ENCODE measurements at regions not wholly inside any gene's neighbourhood (a gene's known extent, or its start where the extent isn't known, plus 50 kb on each side); places are given as distances from the start of the nearest gene placed in this dataset.

- TF ChIP-seq TAF1 (IDR thresholded peaks at IDR 0.05; ENCODE audit: borderline replicate concordance, insufficient read depth, low read length) (no peak), FOXP2 (optimal IDR thresholded peaks at IDR 0.05; ENCODE audit: borderline replicate concordance, extremely low read depth, extremely low read length, insufficient read depth) (no peak), SIN3A (IDR thresholded peaks at IDR 0.05; ENCODE audit: borderline replicate concordance, insufficient read depth, low read length) (no peak), POLR2AphosphoS5 (IDR thresholded peaks at IDR 0.05; ENCODE audit: low read depth, low read length) (no peak)
- TF ChIP-seq, protein P1, sequence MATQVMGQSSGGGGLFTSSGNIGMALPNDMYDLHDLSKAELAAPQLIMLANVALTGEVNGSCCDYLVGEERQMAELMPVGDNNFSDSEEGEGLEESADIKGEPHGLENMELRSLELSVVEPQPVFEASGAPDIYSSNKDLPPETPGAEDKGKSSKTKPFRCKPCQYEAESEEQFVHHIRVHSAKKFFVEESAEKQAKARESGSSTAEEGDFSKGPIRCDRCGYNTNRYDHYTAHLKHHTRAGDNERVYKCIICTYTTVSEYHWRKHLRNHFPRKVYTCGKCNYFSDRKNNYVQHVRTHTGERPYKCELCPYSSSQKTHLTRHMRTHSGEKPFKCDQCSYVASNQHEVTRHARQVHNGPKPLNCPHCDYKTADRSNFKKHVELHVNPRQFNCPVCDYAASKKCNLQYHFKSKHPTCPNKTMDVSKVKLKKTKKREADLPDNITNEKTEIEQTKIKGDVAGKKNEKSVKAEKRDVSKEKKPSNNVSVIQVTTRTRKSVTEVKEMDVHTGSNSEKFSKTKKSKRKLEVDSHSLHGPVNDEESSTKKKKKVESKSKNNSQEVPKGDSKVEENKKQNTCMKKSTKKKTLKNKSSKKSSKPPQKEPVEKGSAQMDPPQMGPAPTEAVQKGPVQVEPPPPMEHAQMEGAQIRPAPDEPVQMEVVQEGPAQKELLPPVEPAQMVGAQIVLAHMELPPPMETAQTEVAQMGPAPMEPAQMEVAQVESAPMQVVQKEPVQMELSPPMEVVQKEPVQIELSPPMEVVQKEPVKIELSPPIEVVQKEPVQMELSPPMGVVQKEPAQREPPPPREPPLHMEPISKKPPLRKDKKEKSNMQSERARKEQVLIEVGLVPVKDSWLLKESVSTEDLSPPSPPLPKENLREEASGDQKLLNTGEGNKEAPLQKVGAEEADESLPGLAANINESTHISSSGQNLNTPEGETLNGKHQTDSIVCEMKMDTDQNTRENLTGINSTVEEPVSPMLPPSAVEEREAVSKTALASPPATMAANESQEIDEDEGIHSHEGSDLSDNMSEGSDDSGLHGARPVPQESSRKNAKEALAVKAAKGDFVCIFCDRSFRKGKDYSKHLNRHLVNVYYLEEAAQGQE (IDR thresholded peaks at IDR 0.05; ENCODE audit: insufficient read depth in 1 of 2, low read depth in 2 of 2, low read length in 2 of 2) = no peak
Observed at GRCh38 chr5:100697970-100698369, 162.8 kb downstream of the FAM174A start.

DNA sequence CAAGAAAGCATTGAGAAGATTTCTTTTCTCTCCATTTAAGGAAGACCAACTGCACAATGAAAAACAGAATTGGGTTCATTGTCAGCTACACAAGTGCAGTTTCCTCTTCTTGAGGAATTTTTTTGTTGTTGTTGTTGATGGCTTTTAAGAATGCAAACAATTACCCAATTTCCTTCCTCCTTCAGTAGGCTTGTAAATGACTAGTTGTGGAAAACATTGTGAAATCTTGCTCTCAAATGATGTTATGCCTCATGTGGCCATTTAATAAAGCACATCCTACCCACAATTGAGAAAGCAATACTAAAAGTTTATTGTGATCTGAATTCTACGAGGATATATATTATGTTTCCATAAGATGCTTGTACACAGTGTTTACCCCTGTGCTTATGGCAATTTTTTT lies 171.6 kb downstream of the FAM174A start:
- TF ChIP-seq FOXP2 (optimal IDR thresholded peaks at IDR 0.05; ENCODE audit: borderline replicate concordance, extremely low read depth, extremely low read length, insufficient read depth) = no peak
- TF ChIP-seq POLR2AphosphoS5 (IDR thresholded peaks at IDR 0.05; ENCODE audit: low read depth, low read length) = no peak
- TF ChIP-seq TAF1 (IDR thresholded peaks at IDR 0.05; ENCODE audit: borderline replicate concordance, insufficient read depth, low read length) = no peak
- no peak for TF ChIP-seq SIN3A (IDR thresholded peaks at IDR 0.05; ENCODE audit: borderline replicate concordance, insufficient read depth, low read length)
- TF ChIP-seq, protein P1 (IDR thresholded peaks at IDR 0.05; ENCODE audit: insufficient read depth in 1 of 2, low read depth in 2 of 2, low read length in 2 of 2) = no peak

DNA sequence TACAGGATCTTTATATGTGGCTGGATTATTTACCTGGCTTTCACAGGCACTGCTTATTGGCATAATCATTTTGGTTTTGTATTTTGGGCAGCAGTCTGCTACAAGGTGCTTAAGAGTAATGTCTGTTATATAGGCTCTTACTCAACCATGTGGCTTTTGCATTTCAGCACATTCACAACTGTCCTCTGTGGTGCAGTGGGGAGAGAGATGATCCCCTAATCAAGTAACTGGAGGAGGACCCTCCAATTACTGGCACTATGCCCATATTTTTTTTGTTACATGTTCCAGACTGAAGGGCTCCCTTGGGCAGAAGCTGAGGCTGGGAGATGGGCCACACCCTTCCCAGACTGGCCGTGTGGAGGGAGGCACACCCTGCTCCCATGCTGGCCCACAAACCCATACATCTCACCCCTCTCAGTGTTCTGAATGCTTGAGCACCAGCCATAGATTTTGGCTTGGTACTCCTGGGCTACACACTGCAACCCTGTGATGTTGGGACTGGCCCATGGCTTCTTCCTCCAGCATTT lies 173.5 kb downstream of the FAM174A start:
- TF ChIP-seq TAF1 (IDR thresholded peaks at IDR 0.05; ENCODE audit: borderline replicate concordance, insufficient read depth, low read length) (no peak), FOXP2 (optimal IDR thresholded peaks at IDR 0.05; ENCODE audit: borderline replicate concordance, extremely low read depth, extremely low read length, insufficient read depth) (no peak), SIN3A (IDR thresholded peaks at IDR 0.05; ENCODE audit: borderline replicate concordance, insufficient read depth, low read length) (no peak), POLR2AphosphoS5 (IDR thresholded peaks at IDR 0.05; ENCODE audit: low read depth, low read length) (no peak)
- TF ChIP-seq, protein P1 (IDR thresholded peaks at IDR 0.05; ENCODE audit: insufficient read depth in 1 of 2, low read depth in 2 of 2, low read length in 2 of 2) = no peak

DNA sequence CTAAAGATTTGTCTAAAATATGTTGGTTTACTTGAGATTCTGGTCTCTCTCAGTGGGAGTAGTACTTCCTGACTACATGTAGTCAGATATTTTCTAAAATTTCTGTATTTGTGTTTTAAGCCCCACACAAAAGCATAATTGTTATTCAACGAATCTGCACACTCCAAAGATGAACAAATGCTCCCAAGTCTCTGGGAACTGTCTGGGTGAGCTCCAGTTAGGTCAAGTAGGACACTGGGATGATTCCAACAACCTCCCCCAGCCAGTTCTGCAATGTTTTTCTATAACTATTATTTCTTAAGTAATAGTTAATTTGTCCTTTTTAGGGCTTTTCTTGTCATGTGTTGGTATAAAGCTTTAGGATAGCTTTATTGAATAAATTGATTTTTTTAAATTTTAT lies 174.6 kb downstream of the FAM174A start:
- TF ChIP-seq, protein P1 (IDR thresholded peaks at IDR 0.05; ENCODE audit: insufficient read depth in 1 of 2, low read depth in 2 of 2, low read length in 2 of 2) = no peak
- no peak for TF ChIP-seq TAF1 (IDR thresholded peaks at IDR 0.05; ENCODE audit: borderline replicate concordance, insufficient read depth, low read length)
- TF ChIP-seq FOXP2 (optimal IDR thresholded peaks at IDR 0.05; ENCODE audit: borderline replicate concordance, extremely low read depth, extremely low read length, insufficient read depth) = no peak
- no peak for TF ChIP-seq POLR2AphosphoS5 (IDR thresholded peaks at IDR 0.05; ENCODE audit: low read depth, low read length)
- no peak for TF ChIP-seq SIN3A (IDR thresholded peaks at IDR 0.05; ENCODE audit: borderline replicate concordance, insufficient read depth, low read length)

- TF ChIP-seq, protein P1 (IDR thresholded peaks at IDR 0.05; ENCODE audit: insufficient read depth in 1 of 2, low read depth in 2 of 2, low read length in 2 of 2) = no peak
- no peak for TF ChIP-seq POLR2AphosphoS5 (IDR thresholded peaks at IDR 0.05; ENCODE audit: low read depth, low read length)
- TF ChIP-seq SIN3A (IDR thresholded peaks at IDR 0.05; ENCODE audit: borderline replicate concordance, insufficient read depth, low read length) = no peak
- TF ChIP-seq TAF1 (IDR thresholded peaks at IDR 0.05; ENCODE audit: borderline replicate concordance, insufficient read depth, low read length) = no peak
- TF ChIP-seq FOXP2 (optimal IDR thresholded peaks at IDR 0.05; ENCODE audit: borderline replicate concordance, extremely low read depth, extremely low read length, insufficient read depth) = no peak
Observed at GRCh38 chr5:100722657-100723056, 180.4 kb downstream of the ST8SIA4 start.
